Endodermal cell (in vitro differentiated cells): ENCODE measurements at regions not wholly inside any gene's neighbourhood (a gene's known extent, or its start where the extent isn't known, plus 50 kb on each side); places are given as distances from the start of the nearest gene placed in this dataset.

Experiments used
- DNase-seq: peaks from one replicate; pipeline ENCODE4 v3.0.0-alpha.2; 2017
- H3K27ac ChIP-seq: 2 replicates; pipeline ENCODE4 v1.5.1; 2013; ENCODE audit warnings: mild to moderate bottlenecking, low read depth, low read length, moderate library complexity
- H3K27me3 ChIP-seq: 2 replicates; pipeline ENCODE4 v1.6.1; 2013; ENCODE audit warnings: mild to moderate bottlenecking, low read length, moderate library complexity; ENCODE audit not compliant: insufficient read depth, control insufficient read depth, poor library complexity, severe bottlenecking
- H3K36me3 ChIP-seq: 2 replicates; pipeline ENCODE4 v1.7.0; 2013; ENCODE audit warnings: mild to moderate bottlenecking, low read length, moderate library complexity; ENCODE audit not compliant: control insufficient read depth, insufficient read depth
- H3K4me1 ChIP-seq: one replicate; pipeline ENCODE4 v1.7.0; 2013; ENCODE audit warnings: low read length; ENCODE audit not compliant: control insufficient read depth, insufficient read depth
- H3K4me3 ChIP-seq: 2 replicates; pipeline ENCODE4 v1.5.1; 2013; ENCODE audit warnings: mild to moderate bottlenecking, low read length, moderate library complexity
- H3K9ac ChIP-seq: 2 replicates; pipeline ENCODE4 v1.6.1; 2013; ENCODE audit warnings: mild to moderate bottlenecking, low read length, moderate library complexity; ENCODE audit not compliant: poor library complexity, severe bottlenecking; ENCODE audit errors: extremely low read depth
- H3K9me3 ChIP-seq: 2 replicates; pipeline ENCODE4 v1.6.1; 2013; ENCODE audit warnings: mild to moderate bottlenecking, low read length, moderate library complexity; ENCODE audit not compliant: control insufficient read depth
- H3K27ac Mint-ChIP-seq: 2 replicates; pipeline ENCODE4 v1.8.0; 2020; ENCODE audit warnings: mixed read lengths
- H3K27me3 Mint-ChIP-seq: 2 replicates; pipeline ENCODE4 v1.8.0; 2021; ENCODE audit warnings: mild to moderate bottlenecking, mixed read lengths; ENCODE audit not compliant: insufficient read depth
- H3K36me3 Mint-ChIP-seq: 2 replicates; pipeline ENCODE4 v1.8.0; 2020; ENCODE audit warnings: low read depth, mixed read lengths
- H3K4me1 Mint-ChIP-seq: 2 replicates; pipeline ENCODE4 v1.8.0; 2020; ENCODE audit warnings: mixed read lengths
- H3K4me3 Mint-ChIP-seq: 2 replicates; pipeline ENCODE4 v1.8.0; 2020; ENCODE audit warnings: mild to moderate bottlenecking, moderate library complexity, mixed read lengths
- H3K9me3 Mint-ChIP-seq: 2 replicates; pipeline ENCODE4 v1.8.0; 2020; ENCODE audit warnings: mild to moderate bottlenecking, mixed read lengths
- CTCF ChIP-seq: fragments of 200-600 bp; sonication (generic); conservative IDR thresholded peaks from 2 replicates; pipeline ENCODE4 v1.5.0; 2021; ENCODE audit warnings: antibody characterized with exemption, mild to moderate bottlenecking
- WGBS, 2 experiments: methylation state at CpG; one replicate each; pipeline versions ENCODE4 v1.1.5 to v1.1.7; 2013; ENCODE audit warnings: missing lambda C conversion rate in 2 of 2, mixed read lengths in 1 of 2; ENCODE audit not compliant: insufficient coverage in 1 of 2, insufficient read length in 1 of 2; 5-methylcytosine and 5-hydroxymethylcytosine counted together

DNA sequence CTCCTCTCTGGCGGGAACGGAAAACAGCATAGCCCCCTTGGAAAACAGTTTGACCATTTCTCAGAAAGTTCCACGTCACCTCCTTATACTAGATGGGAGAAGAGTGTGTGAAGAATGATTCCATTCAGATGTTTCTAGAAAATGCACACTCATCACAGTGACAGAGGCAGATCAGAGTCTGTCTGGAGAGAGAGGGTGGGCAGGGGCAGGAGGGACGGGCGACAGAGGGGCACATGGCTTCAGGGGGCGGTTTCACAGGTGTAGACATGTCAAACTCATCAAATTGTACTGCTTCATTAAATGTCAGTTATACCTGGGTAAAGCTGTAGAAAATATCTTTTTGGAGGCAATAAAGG lies 88.8 kb upstream of the TAF1B start:
- DNase-seq, result no peak
- Mint-ChIP-seq H3K4me1 (peaks cover 26% of the 10 kb centered on the region), H3K36me3 (no peaks in the 10 kb centered on the region), H3K9me3 (peaks cover 5% of the 10 kb centered on the region), H3K27me3 (peaks cover 15% of the 10 kb centered on the region), H3K27ac (no peak overlapping the region), H3K4me3 (no peak overlapping the region)
- Histone ChIP-seq H3K4me1 (peaks cover 5% of the 10 kb centered on the region), H3K27ac (no peak overlapping the region), H3K4me3 (no peak overlapping the region), H3K27me3 (no peaks in the 10 kb centered on the region), H3K9me3 (no peaks in the 10 kb centered on the region), H3K9ac (no peak overlapping the region), H3K36me3 (no peaks in the 10 kb centered on the region)
- no peak for TF ChIP-seq CTCF
- 95 to 97% methylated on average over 3 to 6 of the region's 6 CpGs for WGBS, 2 experiments

- TF ChIP-seq CTCF, result no peak
- no peak for DNase-seq
- H3K36me3 ChIP-seq, result no peaks in the 10 kb centered on the region
- Mint-ChIP-seq H3K36me3 (no peaks in the 10 kb centered on the region), H3K9me3 (peaks cover 5% of the 10 kb centered on the region), H3K27ac (no peak overlapping the region), H3K4me3 (no peak overlapping the region), H3K27me3 (peaks cover 16% of the 10 kb centered on the region), H3K4me1 (peaks cover 26% of the 10 kb centered on the region)
- no peaks in the 10 kb centered on the region for H3K27me3 ChIP-seq
- no peaks in the 10 kb centered on the region for H3K9me3 ChIP-seq
- H3K27ac ChIP-seq, result no peak overlapping the region
- whole genome bisulfite sequencing, 2 experiments, result 77 to 90% methylated on average over 9 to 11 of the region's 11 CpGs
- H3K4me3 ChIP-seq, result no peak overlapping the region
- H3K4me1 ChIP-seq, result peaks cover 5% of the 10 kb centered on the region
- H3K9ac ChIP-seq, result no peak overlapping the region
Observed at GRCh38 chr2:9755008-9755407, 88.3 kb upstream of the TAF1B start.

DNA sequence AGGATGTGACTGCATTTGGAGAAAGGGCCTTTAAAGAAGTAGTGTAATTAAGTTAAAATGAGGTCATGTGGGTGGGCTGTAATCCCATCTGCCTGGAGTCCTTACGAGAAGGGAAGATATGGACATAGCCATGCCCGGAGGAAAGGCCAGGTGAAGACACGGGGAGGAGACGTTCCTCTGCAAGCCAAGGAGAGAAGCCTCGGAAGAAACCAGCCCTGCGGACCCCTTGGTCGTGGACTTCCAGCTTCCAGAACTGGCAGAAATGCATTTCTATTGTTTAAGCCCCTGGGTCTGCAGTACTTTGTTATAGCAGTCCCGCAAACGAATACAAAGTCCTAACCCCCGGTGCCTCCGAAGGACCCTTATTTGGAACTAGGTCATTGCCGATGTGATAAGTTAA lies 87.6 kb upstream of the TAF1B start:
- Mint-ChIP-seq H3K4me3 (no peak overlapping the region), H3K4me1 (peaks cover 26% of the 10 kb centered on the region)

More for the DNA sequence above, 87.6 kb upstream of the TAF1B start:
- H3K27ac ChIP-seq, result no peak overlapping the region
- Mint-ChIP-seq H3K27me3 (peaks cover 19% of the 10 kb centered on the region), H3K36me3 (no peaks in the 10 kb centered on the region), H3K9me3 (peaks cover 5% of the 10 kb centered on the region), H3K27ac (no peak overlapping the region)
- peaks cover 5% of the 10 kb centered on the region for H3K4me1 ChIP-seq
- H3K4me3 ChIP-seq, result no peak overlapping the region
- no peak for DNase-seq
- no peaks in the 10 kb centered on the region for H3K9me3 ChIP-seq
- TF ChIP-seq CTCF, result no peak
- H3K9ac ChIP-seq, result no peak overlapping the region
- H3K36me3 ChIP-seq, result no peaks in the 10 kb centered on the region
- 94 to 95% methylated on average over 11 to 12 of the region's 12 CpGs for WGBS, 2 experiments
- H3K27me3 ChIP-seq, result no peaks in the 10 kb centered on the region
